Activated T-cell treated with anti-CD3 and anti-CD28 coated beads, Interleukin-2, amount 50 U/mL, for 24 hours (primary cell): ENCODE measurements at regions not wholly inside any gene's neighbourhood (a gene's known extent, or its start where the extent isn't known, plus 50 kb on each side); places are given as distances from the start of the nearest gene placed in this dataset.

Experiments
- DNase-seq: peaks from one replicate; pipeline ENCODE4 v3.0.0-alpha.2; 2020
- H3K27ac Mint-ChIP-seq: 2 replicates; pipeline ENCODE4 v1.8.0; 2020; ENCODE audit warnings: mild to moderate bottlenecking, mixed read lengths
- H3K27me3 Mint-ChIP-seq: 2 replicates; pipeline ENCODE4 v1.8.0; 2020; ENCODE audit warnings: mixed read lengths
- H3K36me3 Mint-ChIP-seq: 2 replicates; pipeline ENCODE4 v1.8.0; 2020; ENCODE audit warnings: low read depth, mixed read lengths
- H3K4me1 Mint-ChIP-seq: 2 replicates; pipeline ENCODE4 v1.8.0; 2020; ENCODE audit warnings: low read depth, mixed read lengths
- H3K4me3 Mint-ChIP-seq: 2 replicates; pipeline ENCODE4 v1.8.0; 2020; ENCODE audit warnings: mild to moderate bottlenecking, moderate library complexity, mixed read lengths
- H3K9me3 Mint-ChIP-seq: 2 replicates; pipeline ENCODE4 v1.8.0; 2020; ENCODE audit warnings: mixed read lengths

DNA sequence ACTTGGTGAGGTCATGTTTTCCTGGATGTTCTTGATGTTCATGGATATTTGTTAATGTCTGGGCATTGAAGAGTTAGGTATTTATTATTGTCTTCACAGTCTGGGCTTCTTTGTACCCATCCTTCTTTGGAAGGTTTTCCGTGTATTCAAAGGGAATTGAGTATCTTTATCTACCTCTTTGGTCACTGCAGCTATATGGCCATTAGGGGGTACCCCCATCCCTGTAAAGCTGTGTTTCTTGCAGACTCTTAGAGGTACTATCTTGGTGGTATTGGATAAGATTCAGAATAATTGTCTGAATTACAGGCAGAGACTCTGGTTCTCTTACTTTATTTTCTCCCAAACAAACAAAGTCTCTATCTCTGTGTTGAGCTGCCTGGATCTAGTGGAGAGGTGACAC, 401.6 kb upstream of the FSIP2 start:
- H3K9me3 Mint-ChIP-seq = peaks cover 6% of the 10 kb centered on the region
- H3K4me1 Mint-ChIP-seq = no peaks in the 10 kb centered on the region
- DNase-seq = no peak
- no peaks in the 10 kb centered on the region for H3K27me3 Mint-ChIP-seq
- no peaks in the 10 kb centered on the region for H3K36me3 Mint-ChIP-seq
- no peak overlapping the region for H3K27ac Mint-ChIP-seq
- no peak overlapping the region for H3K4me3 Mint-ChIP-seq

DNA sequence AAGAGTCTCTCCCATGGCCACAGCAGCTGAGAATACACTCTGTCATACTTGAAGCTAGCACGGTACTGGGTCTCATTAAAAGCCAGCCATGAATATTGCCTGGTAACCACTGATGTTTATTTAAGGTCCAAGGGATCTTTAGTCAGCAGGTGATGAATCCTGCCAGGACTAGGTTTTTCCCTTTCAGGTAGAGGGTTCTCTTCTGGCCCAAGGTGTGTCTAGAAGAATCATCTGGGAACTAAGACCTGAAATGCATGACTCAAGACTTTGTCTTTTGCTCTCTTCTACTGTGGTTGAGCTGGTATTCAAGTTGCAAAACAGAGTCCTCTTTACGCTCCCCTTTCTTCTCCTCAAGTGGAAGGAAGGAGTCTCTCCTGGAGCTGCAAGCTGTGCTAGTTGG, 400.5 kb upstream of the FSIP2 start:
- Mint-ChIP-seq H3K27me3 (no peaks in the 10 kb centered on the region), H3K27ac (no peak overlapping the region), H3K36me3 (no peaks in the 10 kb centered on the region), H3K4me3 (no peak overlapping the region), H3K4me1 (no peaks in the 10 kb centered on the region), H3K9me3 (peaks cover 6% of the 10 kb centered on the region)
- DNase-seq = no peak

DNA sequence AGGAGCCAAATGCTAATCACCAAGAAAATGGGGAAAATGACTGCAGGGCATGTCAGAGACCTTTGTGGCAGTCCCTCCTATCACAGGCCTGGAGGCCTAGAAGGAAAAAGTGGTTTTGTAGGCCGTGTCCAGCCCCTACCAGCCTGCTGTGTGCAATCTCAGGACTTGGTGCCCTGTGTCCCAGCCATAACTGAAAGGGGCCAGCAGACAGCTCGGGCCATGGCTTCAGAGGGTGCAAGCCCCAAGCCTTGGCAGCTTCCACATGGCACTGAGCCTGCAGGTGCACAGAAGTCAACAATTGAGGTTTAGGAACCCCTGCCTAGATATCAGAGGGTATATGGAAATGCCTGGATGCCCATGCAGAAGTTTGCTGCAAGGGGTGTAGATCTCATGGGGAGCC, 391.2 kb upstream of the FSIP2 start:
- no peak overlapping the region for H3K4me3 Mint-ChIP-seq
- no peak overlapping the region for H3K27ac Mint-ChIP-seq
- no peaks in the 10 kb centered on the region for H3K36me3 Mint-ChIP-seq
- no peak for DNase-seq
- H3K4me1 Mint-ChIP-seq = no peaks in the 10 kb centered on the region
- H3K9me3 Mint-ChIP-seq = peaks cover 2% of the 10 kb centered on the region
- H3K27me3 Mint-ChIP-seq = no peaks in the 10 kb centered on the region

DNA sequence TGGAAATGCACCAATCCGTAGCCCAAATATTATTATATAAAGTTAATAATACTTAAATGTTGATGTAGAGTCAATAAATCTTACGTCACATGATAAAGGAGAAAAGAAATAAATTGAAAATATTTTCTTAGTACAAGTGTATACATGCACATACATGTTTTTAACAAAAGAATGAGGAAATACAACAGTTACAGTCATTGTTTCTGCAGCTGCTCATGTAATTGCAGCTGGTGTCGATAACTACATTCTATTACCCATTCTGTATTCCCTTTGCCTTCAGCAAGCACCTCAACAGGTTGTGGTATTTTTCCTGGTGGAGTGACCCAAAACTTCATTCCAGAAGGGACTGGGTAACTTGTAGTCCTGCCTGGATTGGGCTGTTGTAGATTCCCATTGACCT, 377.8 kb upstream of the FSIP2 start:
- Mint-ChIP-seq H3K36me3 (no peaks in the 10 kb centered on the region), H3K9me3 (peaks cover 2% of the 10 kb centered on the region)
- DNase-seq = no peak

DNA sequence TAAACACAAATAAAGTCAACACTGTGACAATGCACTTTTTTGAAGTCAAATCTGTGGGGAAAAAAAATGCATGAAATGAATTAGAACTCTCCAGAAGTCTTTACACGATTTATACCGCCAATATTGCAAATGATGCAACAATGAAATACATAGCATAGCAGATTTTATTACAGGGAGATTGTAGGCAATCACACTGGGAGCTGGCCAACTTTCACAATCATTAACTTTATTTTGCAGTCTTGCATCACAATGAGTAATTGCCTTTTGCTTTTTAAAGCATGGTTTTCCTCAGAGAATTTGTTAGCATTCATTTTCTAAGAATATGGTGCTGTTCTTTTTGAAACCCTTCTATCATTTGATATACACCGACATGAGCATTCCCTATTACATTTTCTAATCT, 366.4 kb upstream of the FSIP2 start:
- no peaks in the 10 kb centered on the region for H3K27me3 Mint-ChIP-seq
- H3K9me3 Mint-ChIP-seq = peaks cover 3% of the 10 kb centered on the region
- no peaks in the 10 kb centered on the region for H3K4me1 Mint-ChIP-seq
- no peak overlapping the region for H3K27ac Mint-ChIP-seq
- no peak for DNase-seq
- H3K36me3 Mint-ChIP-seq = no peaks in the 10 kb centered on the region
- no peak overlapping the region for H3K4me3 Mint-ChIP-seq

More for the DNA sequence above, 377.8 kb upstream of the FSIP2 start:
- Mint-ChIP-seq H3K4me3 (no peak overlapping the region), H3K27ac (no peak overlapping the region), H3K4me1 (no peaks in the 10 kb centered on the region), H3K27me3 (no peaks in the 10 kb centered on the region)

DNA sequence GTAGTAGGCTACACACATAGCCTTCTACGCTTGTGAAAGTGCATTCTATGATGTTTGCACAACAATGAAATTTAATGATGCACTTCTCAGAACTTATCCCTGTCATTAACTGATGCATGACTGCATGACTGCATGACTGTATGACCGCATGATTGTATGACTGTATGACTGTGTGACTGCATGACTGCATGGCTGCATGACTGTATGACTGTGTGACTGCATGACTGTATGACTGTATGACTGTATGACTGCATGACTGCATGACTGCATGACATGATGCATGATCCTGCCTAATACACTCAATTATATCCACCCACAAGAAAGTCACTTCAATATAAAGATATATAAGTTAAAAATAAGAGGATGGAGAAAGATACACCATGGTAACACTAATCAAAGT, 365.4 kb upstream of the FSIP2 start:
- Mint-ChIP-seq H3K4me3 (no peak overlapping the region), H3K9me3 (peaks cover 3% of the 10 kb centered on the region), H3K4me1 (no peaks in the 10 kb centered on the region), H3K36me3 (no peaks in the 10 kb centered on the region), H3K27ac (no peak overlapping the region), H3K27me3 (no peaks in the 10 kb centered on the region)
- DNase-seq = no peak

DNA sequence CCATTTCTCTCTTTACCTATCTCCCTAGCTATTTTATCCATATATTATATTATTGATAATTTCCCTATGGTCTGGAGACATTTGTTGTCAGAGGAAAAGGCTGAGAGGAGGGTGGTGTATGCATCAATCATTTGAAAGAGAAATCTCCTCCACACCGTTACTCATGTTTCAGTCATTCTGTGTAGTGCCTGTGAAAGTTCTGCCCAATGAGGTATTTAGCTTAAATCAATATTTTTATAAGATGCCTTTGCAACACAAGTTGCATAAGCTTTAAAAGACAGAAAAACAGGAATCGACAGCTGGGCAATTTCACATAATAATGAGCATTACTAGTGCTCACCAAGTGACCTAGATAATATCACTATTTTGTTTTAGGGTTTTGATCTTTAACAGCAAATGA, 363.7 kb upstream of the FSIP2 start:
- no peak overlapping the region for H3K27ac Mint-ChIP-seq
- no peaks in the 10 kb centered on the region for H3K36me3 Mint-ChIP-seq
- H3K9me3 Mint-ChIP-seq = peaks cover 8% of the 10 kb centered on the region
- no peak for DNase-seq
- no peaks in the 10 kb centered on the region for H3K4me1 Mint-ChIP-seq
- H3K4me3 Mint-ChIP-seq = no peak overlapping the region
- no peaks in the 10 kb centered on the region for H3K27me3 Mint-ChIP-seq

DNA sequence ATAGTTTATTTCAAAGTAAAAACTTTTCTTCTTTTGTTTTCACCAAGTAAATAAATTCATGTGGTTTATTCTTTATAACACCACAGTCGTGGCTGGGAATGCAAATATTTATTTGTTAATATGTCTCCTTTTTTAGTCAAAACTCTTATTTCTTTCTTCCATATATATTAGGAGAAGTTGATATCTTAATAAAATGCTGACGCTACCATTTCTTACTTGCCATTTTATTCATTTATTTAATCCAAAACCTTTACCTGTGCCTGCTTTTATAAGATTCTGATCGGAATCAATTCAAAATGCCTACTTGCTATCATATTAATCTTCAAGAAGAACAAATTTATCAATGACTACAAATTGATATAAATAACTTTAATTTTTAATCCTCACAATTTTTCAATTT, 362.9 kb upstream of the FSIP2 start:
- no peaks in the 10 kb centered on the region for H3K27me3 Mint-ChIP-seq
- no peak overlapping the region for H3K27ac Mint-ChIP-seq
- no peaks in the 10 kb centered on the region for H3K4me1 Mint-ChIP-seq
- H3K9me3 Mint-ChIP-seq = peaks cover 5% of the 10 kb centered on the region
- DNase-seq = no peak
- H3K36me3 Mint-ChIP-seq = no peaks in the 10 kb centered on the region
- no peak overlapping the region for H3K4me3 Mint-ChIP-seq

DNA sequence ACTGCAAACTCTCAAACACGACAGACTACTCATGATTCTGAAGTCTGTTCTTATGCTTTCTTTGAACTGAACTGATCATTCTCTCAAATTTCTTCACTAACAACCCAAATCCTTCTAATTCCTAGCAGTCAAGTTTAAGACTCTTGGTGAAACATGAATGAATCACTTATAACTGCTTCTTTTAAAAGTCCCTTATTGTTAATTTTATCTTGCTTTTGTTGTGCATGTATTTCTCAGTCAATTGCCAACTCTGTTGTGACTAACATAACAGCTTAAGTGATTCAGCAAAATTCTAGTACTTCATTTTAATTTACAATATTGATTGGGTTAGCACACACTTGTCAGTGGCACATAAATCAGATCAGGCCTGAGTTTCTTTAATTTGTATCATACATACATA, 357.0 kb upstream of the FSIP2 start:
- Mint-ChIP-seq H3K4me1 (no peaks in the 10 kb centered on the region), H3K27me3 (no peaks in the 10 kb centered on the region), H3K27ac (no peak overlapping the region), H3K4me3 (no peak overlapping the region), H3K36me3 (no peaks in the 10 kb centered on the region), H3K9me3 (peaks cover 8% of the 10 kb centered on the region)
- DNase-seq = no peak

DNA sequence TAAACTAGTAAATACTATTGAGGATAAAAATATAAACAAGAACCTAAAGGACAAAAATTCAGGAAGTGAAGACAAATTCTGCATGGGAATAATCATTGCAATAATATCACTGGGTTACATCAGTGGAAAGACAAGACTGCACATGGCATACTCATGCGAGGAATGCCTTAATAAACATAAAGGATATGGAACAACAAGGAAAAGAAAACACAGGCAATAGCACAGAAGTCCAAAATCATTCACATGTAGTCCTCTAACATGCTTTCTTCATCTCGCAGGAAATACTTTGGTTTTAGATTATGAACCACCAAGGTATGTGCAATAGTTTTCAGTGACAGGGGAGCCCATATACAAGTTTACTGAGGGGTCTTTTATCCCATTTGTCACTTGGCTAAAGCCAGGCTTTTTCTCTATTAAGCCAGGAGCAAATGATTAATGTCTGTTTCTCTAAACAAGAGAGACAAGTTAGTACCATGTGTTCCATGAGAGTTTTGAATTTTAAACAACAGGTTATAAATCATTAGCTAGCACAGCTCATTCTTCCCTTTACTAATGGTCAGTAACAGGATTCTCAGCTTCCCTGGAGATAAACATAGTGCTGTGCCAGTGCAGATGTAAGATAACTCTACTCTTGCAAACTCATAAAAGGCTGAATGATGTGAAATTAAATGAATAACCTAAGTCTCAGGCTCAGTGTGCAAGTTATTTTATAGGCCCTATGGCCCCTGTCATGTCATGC, 353.6 kb upstream of the FSIP2 start:
- H3K4me3 Mint-ChIP-seq = no peak overlapping the region
- H3K9me3 Mint-ChIP-seq = peaks cover 2% of the 10 kb centered on the region
- no peak for DNase-seq
- H3K27ac Mint-ChIP-seq = no peak overlapping the region
- no peaks in the 10 kb centered on the region for H3K36me3 Mint-ChIP-seq
- no peaks in the 10 kb centered on the region for H3K27me3 Mint-ChIP-seq
- H3K4me1 Mint-ChIP-seq = no peaks in the 10 kb centered on the region

DNA sequence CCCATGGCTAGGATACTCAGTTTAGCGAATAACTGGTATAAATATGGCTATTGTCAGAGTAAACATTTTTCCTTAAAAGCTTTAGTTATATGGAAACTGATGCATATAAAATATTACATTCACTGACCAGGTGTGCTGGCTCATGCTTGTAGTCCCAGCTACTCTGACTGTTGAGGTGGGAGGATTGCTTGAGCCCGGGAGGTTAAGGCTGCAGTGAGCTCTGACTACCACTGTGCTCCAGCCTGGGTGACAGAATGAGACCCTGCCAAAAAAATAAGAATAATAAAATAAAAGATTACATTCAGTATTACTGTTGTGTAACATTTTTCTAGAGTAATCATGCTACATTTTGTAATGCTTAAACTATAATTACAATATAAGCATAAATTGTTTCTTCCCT, 350.4 kb upstream of the FSIP2 start:
- no peak overlapping the region for H3K27ac Mint-ChIP-seq
- H3K4me3 Mint-ChIP-seq = no peak overlapping the region
- DNase-seq = no peak
- H3K4me1 Mint-ChIP-seq = no peaks in the 10 kb centered on the region
- H3K9me3 Mint-ChIP-seq = peaks cover 2% of the 10 kb centered on the region
- H3K36me3 Mint-ChIP-seq = no peaks in the 10 kb centered on the region
- no peaks in the 10 kb centered on the region for H3K27me3 Mint-ChIP-seq

DNA sequence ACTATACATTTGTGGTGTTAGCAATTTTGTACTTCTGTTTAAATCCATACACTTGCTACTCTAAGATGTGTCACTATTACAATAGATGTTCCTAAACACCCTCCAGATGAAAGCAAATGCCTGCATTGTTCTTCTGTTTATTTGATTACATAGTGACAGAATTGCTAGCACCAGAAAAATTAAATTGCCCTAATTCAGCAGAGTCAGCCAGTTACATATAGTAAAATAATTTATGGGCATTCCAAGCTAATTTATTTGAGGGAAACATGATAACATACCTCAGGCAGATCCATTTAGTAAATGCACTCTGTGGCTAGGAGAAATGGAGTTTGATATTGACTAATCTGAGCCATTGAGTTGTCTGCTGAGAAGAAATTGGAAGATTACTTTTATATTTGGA, 347.1 kb upstream of the FSIP2 start:
- no peaks in the 10 kb centered on the region for H3K36me3 Mint-ChIP-seq
- H3K27me3 Mint-ChIP-seq = no peaks in the 10 kb centered on the region
- H3K9me3 Mint-ChIP-seq = no peaks in the 10 kb centered on the region
- H3K27ac Mint-ChIP-seq = no peak overlapping the region
- DNase-seq = no peak
- H3K4me1 Mint-ChIP-seq = no peaks in the 10 kb centered on the region
- no peak overlapping the region for H3K4me3 Mint-ChIP-seq

DNA sequence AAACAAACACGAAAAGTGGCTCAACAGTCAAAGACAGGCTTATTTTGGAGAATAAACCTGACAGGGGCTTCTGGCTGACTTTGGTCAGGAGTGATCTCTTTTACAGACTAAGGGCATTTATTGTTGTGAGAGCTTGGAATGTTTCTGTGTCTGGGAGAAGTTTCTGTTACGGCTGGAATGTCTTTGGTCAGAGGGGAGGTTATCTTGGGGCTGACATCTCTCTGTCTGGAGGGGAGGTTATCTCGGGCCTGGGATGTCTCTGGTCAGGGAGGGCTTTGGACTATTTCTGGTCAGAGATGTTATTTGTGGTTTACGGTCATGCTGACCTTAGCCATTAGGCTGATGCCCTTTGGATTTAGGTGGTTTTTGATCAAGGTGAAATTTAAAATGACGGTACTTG, 345.5 kb upstream of the FSIP2 start:
- Mint-ChIP-seq H3K27me3 (no peaks in the 10 kb centered on the region), H3K4me3 (no peak overlapping the region), H3K4me1 (no peaks in the 10 kb centered on the region), H3K27ac (no peak overlapping the region), H3K9me3 (no peaks in the 10 kb centered on the region), H3K36me3 (no peaks in the 10 kb centered on the region)
- no peak for DNase-seq

DNA sequence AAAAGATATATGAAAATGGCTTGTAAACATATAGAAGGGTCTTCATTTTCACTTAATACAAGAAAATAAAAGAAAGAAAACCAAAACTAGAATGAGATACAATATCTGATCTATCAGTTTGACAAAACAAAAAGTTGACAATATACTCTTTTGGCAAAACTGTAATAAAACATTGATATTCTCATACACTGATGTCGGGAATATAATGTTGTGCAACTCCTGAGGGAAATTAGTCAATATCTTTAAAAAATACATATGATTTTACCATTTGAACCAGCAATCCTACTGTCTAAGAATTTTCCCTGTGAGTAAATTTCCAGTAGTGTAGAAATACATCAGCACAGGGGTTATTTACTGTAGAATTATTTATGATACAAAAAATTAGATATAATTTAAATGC, 336.1 kb upstream of the FSIP2 start:
- H3K27me3 Mint-ChIP-seq = no peaks in the 10 kb centered on the region
- no peaks in the 10 kb centered on the region for H3K4me1 Mint-ChIP-seq
- H3K36me3 Mint-ChIP-seq = no peaks in the 10 kb centered on the region
- no peak for DNase-seq
- no peak overlapping the region for H3K4me3 Mint-ChIP-seq
- no peak overlapping the region for H3K27ac Mint-ChIP-seq
- peaks cover 6% of the 10 kb centered on the region for H3K9me3 Mint-ChIP-seq

DNA sequence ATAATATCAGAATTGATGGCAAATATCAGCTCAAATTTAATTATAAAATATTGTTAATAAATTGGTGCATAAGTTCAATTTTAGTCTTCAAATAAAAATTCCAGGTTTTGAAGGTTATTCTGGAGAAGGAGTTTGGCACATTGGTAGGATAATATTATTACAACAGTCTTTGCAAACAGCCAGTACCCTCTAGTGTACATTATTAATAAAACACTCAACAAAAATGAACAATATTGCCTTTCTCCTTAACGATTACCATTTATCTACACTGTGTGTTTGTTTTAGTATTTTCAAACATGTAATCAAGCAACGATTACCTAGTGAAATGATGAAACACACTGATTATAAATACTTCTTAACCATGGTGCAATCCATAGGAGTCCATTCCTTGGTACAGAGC, 334.0 kb upstream of the FSIP2 start:
- Mint-ChIP-seq H3K4me3 (no peak overlapping the region), H3K27ac (no peak overlapping the region), H3K36me3 (no peaks in the 10 kb centered on the region), H3K9me3 (peaks cover 2% of the 10 kb centered on the region), H3K4me1 (no peaks in the 10 kb centered on the region), H3K27me3 (no peaks in the 10 kb centered on the region)
- DNase-seq = no peak

DNA sequence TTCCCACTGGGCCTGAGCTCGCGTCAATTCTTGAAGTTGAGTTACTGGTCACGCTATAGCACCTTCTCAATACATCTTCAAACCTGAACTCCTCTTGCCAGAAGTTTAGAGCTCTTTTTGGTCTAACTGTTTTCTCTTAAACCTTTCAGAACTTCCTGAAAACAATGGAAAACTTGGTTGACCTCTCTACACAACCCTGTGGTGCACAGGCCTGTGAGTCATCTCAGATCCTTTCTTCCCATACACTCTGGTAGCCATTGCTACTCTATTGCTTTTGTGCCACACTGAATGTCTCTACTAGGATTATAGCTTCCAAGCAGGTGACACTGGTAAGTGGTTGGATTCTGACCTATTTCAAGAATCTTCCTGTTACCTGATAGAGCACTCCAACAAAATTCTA, 321.5 kb upstream of the FSIP2 start:
- Mint-ChIP-seq H3K36me3 (no peaks in the 10 kb centered on the region), H3K9me3 (peaks cover 6% of the 10 kb centered on the region), H3K4me3 (no peak overlapping the region), H3K27ac (no peak overlapping the region), H3K4me1 (no peaks in the 10 kb centered on the region), H3K27me3 (no peaks in the 10 kb centered on the region)
- DNase-seq = no peak
